ENCODE measurements at regions not wholly inside any gene's neighbourhood (a gene's known extent, or its start where the extent isn't known, plus 50 kb on each side); places are given as distances from the start of the nearest gene placed in this dataset.

- WGBS (ENCODE audit: insufficient coverage) = 75% methylated on average over 2 of the region's 2 CpGs
- H3K4me2 ChIP-seq (replicated peaks; ENCODE audit: low read depth, low read length, poor library complexity, severe bottlenecking) = no peak overlapping the region
- DNase-seq = no peak
- no peaks in the 10 kb centered on the region for H3K27me3 ChIP-seq (replicated peaks in 1 of 4; ENCODE audit: control extremely low read depth in 1 of 4, control insufficient read depth in 3 of 4, insufficient read depth in 4 of 4, low read length in 3 of 4)
- no peak overlapping the region for H3K9ac ChIP-seq (ENCODE audit: low read length)
- ATAC-seq (ENCODE audit: low read depth) = no peak
- no peaks in the 10 kb centered on the region for H3K27me3 Mint-ChIP-seq
- intact Hi-C loops (cut with micrococcal nuclease) = no loop called here
- no peak overlapping the region for H2AFZ ChIP-seq (ENCODE audit: insufficient read depth, low read depth, low read length, poor library complexity, severe bottlenecking)
- H3K27ac ChIP-seq (ENCODE audit: low read length in 2 of 2) = no peak overlapping the region
- no peaks in the 10 kb centered on the region for H3K9me3 ChIP-seq (ENCODE audit: control extremely low read depth in 1 of 3, control insufficient read depth in 2 of 3, insufficient read depth in 1 of 3, low read length in 2 of 3)
- H3K4me3 ChIP-seq (ENCODE audit: control extremely low read depth in 1 of 5, extremely low read depth in 1 of 5, insufficient read depth in 1 of 5, low read depth in 2 of 5, low read length in 4 of 5) = no peak overlapping the region
- no peaks in the 10 kb centered on the region for H3K79me2 ChIP-seq (ENCODE audit: control insufficient read depth, insufficient read depth, low read length)
- no peaks in the 10 kb centered on the region for H4K20me1 ChIP-seq (ENCODE audit: control insufficient read depth, insufficient read depth, low read length, poor library complexity, severe bottlenecking)
- H3K36me3 ChIP-seq (replicated peaks in 1 of 2; ENCODE audit: control extremely low read depth in 1 of 2, control insufficient read depth in 1 of 2, extremely low read depth in 1 of 2, insufficient read depth in 2 of 2, low read length in 1 of 2) = no peaks in the 10 kb centered on the region
- H3K4me1 ChIP-seq (ENCODE audit: control insufficient read depth in 2 of 2, insufficient read depth in 2 of 2, low read length in 2 of 2) = no peaks in the 10 kb centered on the region
- CTCF ChIA-PET = no interaction called here
- H3K4me1 Mint-ChIP-seq = no peaks in the 10 kb centered on the region
- no peak overlapping the region for H3K4me3 Mint-ChIP-seq
- H3K9me3 Mint-ChIP-seq (ENCODE audit: insufficient read depth) = no peaks in the 10 kb centered on the region
- TF ChIP-seq CTCF (IDR thresholded peaks at IDR 0.05) (no peak), EZH2 (IDR thresholded peaks at IDR 0.05; ENCODE audit: borderline replicate concordance, insufficient read depth, low read depth, low read length, poor library complexity, severe bottlenecking) (no peak)
- POLR2A ChIA-PET = no interaction called here
- H3K27ac Mint-ChIP-seq = no peak overlapping the region
Measured at GRCh38 chr7:26609082-26609481, 255.3 kb downstream of the SKAP2 start.

- Mint-ChIP-seq H3K27me3 (no peaks in the 10 kb centered on the region), H3K27ac (no peak overlapping the region), H3K4me1 (no peaks in the 10 kb centered on the region), H3K4me3 (no peak overlapping the region), H3K9me3 (ENCODE audit: insufficient read depth) (no peaks in the 10 kb centered on the region)
- intact Hi-C loops (cut with micrococcal nuclease) = no loop called here
- ChIA-PET POLR2A (no interaction called here), CTCF (no interaction called here)
- Histone ChIP-seq H3K79me2 (ENCODE audit: control insufficient read depth, insufficient read depth, low read length) (no peaks in the 10 kb centered on the region), H4K20me1 (ENCODE audit: control insufficient read depth, insufficient read depth, low read length, poor library complexity, severe bottlenecking) (no peaks in the 10 kb centered on the region), H3K4me3 (ENCODE audit: control extremely low read depth in 1 of 5, extremely low read depth in 1 of 5, insufficient read depth in 1 of 5, low read depth in 2 of 5, low read length in 4 of 5) (no peak overlapping the region), H3K36me3 (replicated peaks in 1 of 2; ENCODE audit: control extremely low read depth in 1 of 2, control insufficient read depth in 1 of 2, extremely low read depth in 1 of 2, insufficient read depth in 2 of 2, low read length in 1 of 2) (no peaks in the 10 kb centered on the region), H3K27me3 (replicated peaks in 1 of 4; ENCODE audit: control extremely low read depth in 1 of 4, control insufficient read depth in 3 of 4, insufficient read depth in 4 of 4, low read length in 3 of 4) (no peaks in the 10 kb centered on the region), H3K27ac (ENCODE audit: low read length in 2 of 2) (no peak overlapping the region), H3K9me3 (ENCODE audit: control extremely low read depth in 1 of 3, control insufficient read depth in 2 of 3, insufficient read depth in 1 of 3, low read length in 2 of 3) (no peaks in the 10 kb centered on the region), H2AFZ (ENCODE audit: insufficient read depth, low read depth, low read length, poor library complexity, severe bottlenecking) (no peak overlapping the region), H3K4me2 (replicated peaks; ENCODE audit: low read depth, low read length, poor library complexity, severe bottlenecking) (no peak overlapping the region), H3K4me1 (ENCODE audit: control insufficient read depth in 2 of 2, insufficient read depth in 2 of 2, low read length in 2 of 2) (no peaks in the 10 kb centered on the region), H3K9ac (ENCODE audit: low read length) (no peak overlapping the region)
- TF ChIP-seq CTCF (IDR thresholded peaks at IDR 0.05) = no peak
- TF ChIP-seq EZH2 (IDR thresholded peaks at IDR 0.05; ENCODE audit: borderline replicate concordance, insufficient read depth, low read depth, low read length, poor library complexity, severe bottlenecking) = no peak
- 65% methylated on average over 4 of the region's 6 CpGs for WGBS (ENCODE audit: insufficient coverage)
- DNase-seq (no peak), ATAC-seq (ENCODE audit: low read depth) (no peak)
Measured at GRCh38 chr7:26609532-26609931, 254.9 kb downstream of the SKAP2 start.

Measured in B cell (primary cell).